HUES48 (cell line): ENCODE measurements at regions not wholly inside any gene's neighbourhood (a gene's known extent, or its start where the extent isn't known, plus 50 kb on each side); places are given as distances from the start of the nearest gene placed in this dataset.
"Not testable (repeated sequence)": the region's sequence is repeated elsewhere in the genome, so short reads cannot be mapped to it uniquely, and the experiment has no call there.

ENCODE experiments used
- H3K27ac ChIP-seq: one replicate; pipeline ENCODE4 v1.7.0; 2013; ENCODE audit warnings: low read depth, low read length, inconsistent platforms
- H3K27me3 ChIP-seq: 2 replicates; pipeline ENCODE4 v1.6.1; 2013; ENCODE audit warnings: mild to moderate bottlenecking, low read length; ENCODE audit not compliant: control insufficient read depth, insufficient read depth
- H3K36me3 ChIP-seq: 2 replicates; pipeline ENCODE4 v1.6.1; 2013; ENCODE audit warnings: low read length; ENCODE audit not compliant: control insufficient read depth, insufficient read depth
- H3K4me1 ChIP-seq: 2 replicates; pipeline ENCODE4 v1.6.1; 2013; ENCODE audit warnings: mild to moderate bottlenecking, low read length; ENCODE audit not compliant: control insufficient read depth, insufficient read depth
- H3K4me3 ChIP-seq: 2 replicates; pipeline ENCODE4 v1.5.1; 2013; ENCODE audit warnings: mild to moderate bottlenecking, low read depth, low read length
- H3K9ac ChIP-seq: 2 replicates; pipeline ENCODE4 v1.6.1; 2013; ENCODE audit warnings: mild to moderate bottlenecking, low read depth, low read length, moderate library complexity
- H3K9me3 ChIP-seq: 2 replicates; pipeline ENCODE4 v1.6.1; 2013; ENCODE audit warnings: low read length; ENCODE audit not compliant: control insufficient read depth, insufficient read depth

- H3K36me3 ChIP-seq, H3K9ac ChIP-seq, H3K4me3 ChIP-seq: not testable (repeated sequence)
Observed at GRCh38 chr6:44760116-44760515, 372.6 kb downstream of the CDC5L start.

GRCh38 chr6:44761046-44761445, 373.5 kb downstream of the CDC5L start:
- Histone ChIP-seq H3K9me3 (peaks cover 15% of the 10 kb centered on the region), H3K27me3 (no peaks in the 10 kb centered on the region), H3K4me1 (no peaks in the 10 kb centered on the region), H3K4me3 (no peak overlapping the region), H3K27ac (no peak overlapping the region), H3K9ac (no peak overlapping the region), H3K36me3 (no peaks in the 10 kb centered on the region)

More at GRCh38 chr6:44760116-44760515, 372.6 kb downstream of the CDC5L start:
- H3K9me3 ChIP-seq: peaks cover 15% of the 10 kb centered on the region
- H3K4me1 ChIP-seq, H3K27ac ChIP-seq, H3K27me3 ChIP-seq: not testable (repeated sequence)

GRCh38 chr6:44762496-44762895, 375.0 kb downstream of the CDC5L start:
- Histone ChIP-seq H3K4me3 (no peak overlapping the region), H3K9me3 (peaks cover 15% of the 10 kb centered on the region), H3K4me1 (no peaks in the 10 kb centered on the region), H3K9ac (no peak overlapping the region), H3K27me3 (no peaks in the 10 kb centered on the region), H3K27ac (no peak overlapping the region), H3K36me3 (no peaks in the 10 kb centered on the region)

- Histone ChIP-seq H3K4me1 (peaks cover 11% of the 10 kb centered on the region), H3K9ac (no peak overlapping the region), H3K27ac (peak overlapping the region; percentile 54), H3K9me3 (no peaks in the 10 kb centered on the region), H3K4me3 (no peak overlapping the region), H3K36me3 (no peaks in the 10 kb centered on the region), H3K27me3 (no peaks in the 10 kb centered on the region)
Observed at GRCh38 chr6:44771647-44772415, 384.3 kb downstream of the CDC5L start.

- Histone ChIP-seq H3K27me3 (no peaks in the 10 kb centered on the region), H3K4me3 (no peak overlapping the region), H3K9me3 (no peaks in the 10 kb centered on the region), H3K9ac (no peak overlapping the region), H3K4me1 (peaks cover 11% of the 10 kb centered on the region), H3K27ac (no peak overlapping the region), H3K36me3 (no peaks in the 10 kb centered on the region)
Observed at GRCh38 chr6:44772838-44773237, 385.3 kb downstream of the CDC5L start.

GRCh38 chr6:44775121-44775520, 387.6 kb downstream of the CDC5L start:
- H3K27me3 ChIP-seq: no peaks in the 10 kb centered on the region
- no peak overlapping the region for H3K9ac ChIP-seq
- H3K27ac ChIP-seq: no peak overlapping the region
- H3K9me3 ChIP-seq: no peaks in the 10 kb centered on the region
- no peak overlapping the region for H3K4me3 ChIP-seq
- no peaks in the 10 kb centered on the region for H3K36me3 ChIP-seq
- H3K4me1 ChIP-seq: peaks cover 11% of the 10 kb centered on the region

- no peaks in the 10 kb centered on the region for H3K9me3 ChIP-seq
- H3K4me1 ChIP-seq: peaks cover 11% of the 10 kb centered on the region
- no peaks in the 10 kb centered on the region for H3K36me3 ChIP-seq
- H3K27me3 ChIP-seq: no peaks in the 10 kb centered on the region
- H3K27ac ChIP-seq: no peak overlapping the region
- no peak overlapping the region for H3K9ac ChIP-seq
- H3K4me3 ChIP-seq: no peak overlapping the region
Observed at GRCh38 chr6:44776344-44776743, 388.8 kb downstream of the CDC5L start.

- no peaks in the 10 kb centered on the region for H3K27me3 ChIP-seq
- no peaks in the 10 kb centered on the region for H3K36me3 ChIP-seq
- no peak overlapping the region for H3K9ac ChIP-seq
- no peak overlapping the region for H3K27ac ChIP-seq
- no peaks in the 10 kb centered on the region for H3K4me1 ChIP-seq
- no peaks in the 10 kb centered on the region for H3K9me3 ChIP-seq
- no peak overlapping the region for H3K4me3 ChIP-seq
Observed at GRCh38 chr6:44778513-44778912, 391.0 kb downstream of the CDC5L start.
